ENCODE measurements at regions not wholly inside any gene's neighbourhood (a gene's known extent, or its start where the extent isn't known, plus 50 kb on each side); places are given as distances from the start of the nearest gene placed in this dataset.

DNA sequence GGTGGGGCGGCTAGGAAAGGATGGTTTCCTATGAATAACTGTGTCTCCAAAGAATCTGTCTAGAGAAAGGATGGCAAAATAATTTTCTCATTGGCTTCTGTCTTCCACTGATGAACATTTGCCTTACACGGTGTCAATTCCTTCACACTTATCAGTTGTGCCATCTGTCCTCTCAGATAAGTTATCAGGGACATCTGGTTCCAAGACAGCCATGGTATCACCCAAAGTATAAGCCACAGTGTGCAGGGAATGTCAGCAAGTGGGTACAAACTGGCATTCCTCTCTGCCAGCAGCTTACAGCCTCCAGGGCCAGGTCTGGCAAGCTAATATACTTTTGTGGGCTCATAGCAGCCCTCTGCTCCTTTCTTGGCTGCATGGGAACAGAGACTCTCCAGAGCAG is 1092.0 kb downstream of the EFNA5 start:
- no peak for DNase-seq

- no peak for DNase-seq
Measured at GRCh38 chr5:106574820-106575219, 1095.9 kb downstream of the EFNA5 start.

- no peak for DNase-seq
Measured at GRCh38 chr5:106566031-106566430, 1104.7 kb downstream of the EFNA5 start.

DNA sequence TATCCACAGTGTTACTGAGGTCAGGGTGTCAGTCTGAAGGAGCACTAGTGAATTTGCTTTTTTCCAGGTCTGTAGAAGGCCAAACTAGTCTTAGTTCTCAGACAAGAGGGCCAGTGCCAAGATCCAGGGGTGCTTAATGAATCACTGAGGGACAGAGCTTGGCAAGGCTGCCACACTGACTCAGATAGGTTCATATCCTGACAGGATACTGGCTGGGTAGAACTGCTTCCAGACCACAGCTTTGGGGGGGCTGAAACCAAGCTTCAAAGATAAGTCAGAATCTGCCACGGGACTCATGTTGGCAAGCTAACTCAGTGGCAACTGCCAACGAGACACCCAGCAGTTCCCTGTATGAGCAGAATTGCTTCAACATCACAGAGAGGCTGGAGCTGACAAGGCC is 1125.4 kb downstream of the EFNA5 start:
- no peak for DNase-seq

DNA sequence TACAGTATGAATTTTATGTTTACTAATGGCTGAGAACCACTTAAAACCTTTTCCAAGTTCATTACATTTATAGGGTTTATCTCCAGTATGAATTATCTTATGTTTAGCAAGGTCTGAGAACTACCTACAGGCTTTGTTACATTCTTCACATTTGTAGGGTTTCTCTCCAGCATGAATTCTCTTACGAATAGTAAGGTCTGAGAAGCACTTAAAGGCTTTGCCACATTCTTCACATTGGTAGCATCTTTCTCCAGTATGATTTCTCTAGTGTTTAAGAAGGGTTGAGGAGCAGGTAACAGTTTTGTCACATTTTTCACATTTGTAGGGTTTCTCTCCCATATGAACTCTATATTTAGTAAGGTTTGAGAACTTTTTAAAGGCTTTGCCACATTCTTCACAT is 1127.4 kb downstream of the EFNA5 start:
- DNase-seq, result no peak

- no peak for DNase-seq
Measured at GRCh38 chr5:106530150-106530549, 1140.6 kb downstream of the EFNA5 start.

GRCh38 chr5:106525438-106525837 is 1145.3 kb downstream of the EFNA5 start:
- DNase-seq, result no peak

- no peak for DNase-seq
Measured at GRCh38 chr5:106523852-106524251, 1146.9 kb downstream of the EFNA5 start.

GRCh38 chr5:106522296-106522695 is 1148.4 kb downstream of the EFNA5 start:
- no peak for DNase-seq

- no peak for DNase-seq
Measured at GRCh38 chr5:106521701-106522100, 1149.0 kb downstream of the EFNA5 start.

- no peak for DNase-seq
Measured at GRCh38 chr5:106510321-106510720, 1160.4 kb downstream of the EFNA5 start.

DNA sequence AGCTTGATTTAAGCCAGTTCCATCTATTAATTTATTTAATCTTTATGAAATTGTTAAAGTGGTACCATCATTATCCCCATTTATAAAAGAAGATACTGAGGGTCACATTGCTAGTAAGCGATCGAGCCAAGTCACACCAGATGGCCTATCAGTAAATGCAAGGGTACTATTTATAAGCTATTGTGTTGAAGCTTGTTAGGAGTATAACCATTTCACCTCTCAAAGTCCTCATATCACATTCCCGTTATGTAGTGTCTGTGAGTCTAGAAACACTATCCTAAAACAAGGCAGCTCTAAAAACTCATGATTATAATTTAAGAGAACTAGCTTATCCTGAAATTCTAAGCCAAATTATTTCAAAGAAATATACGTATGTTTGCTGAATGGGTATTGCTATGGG is 1161.8 kb downstream of the EFNA5 start:
- no peak for DNase-seq

DNA sequence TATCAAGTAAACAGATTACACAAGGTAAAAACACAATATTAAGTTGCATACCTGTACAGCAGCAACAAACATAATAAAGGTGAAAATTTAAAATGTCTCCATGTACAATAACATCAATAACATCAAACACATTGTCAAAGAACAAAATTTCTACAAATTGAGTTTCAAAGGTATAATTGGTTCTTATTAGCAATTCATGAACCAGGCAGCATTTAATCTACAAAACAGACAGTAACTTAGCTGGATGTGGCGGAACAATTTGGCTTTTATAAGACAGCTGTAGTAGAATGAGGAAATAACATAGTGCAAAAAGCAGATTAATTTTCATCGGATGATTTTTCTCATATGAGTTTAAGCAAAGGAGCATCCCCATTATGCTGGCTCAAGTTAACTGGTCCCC is 1176.8 kb downstream of the EFNA5 start:
- DNase-seq, result no peak

- DNase-seq, result no peak
Measured at GRCh38 chr5:106489004-106489403, 1181.7 kb downstream of the EFNA5 start.

DNA sequence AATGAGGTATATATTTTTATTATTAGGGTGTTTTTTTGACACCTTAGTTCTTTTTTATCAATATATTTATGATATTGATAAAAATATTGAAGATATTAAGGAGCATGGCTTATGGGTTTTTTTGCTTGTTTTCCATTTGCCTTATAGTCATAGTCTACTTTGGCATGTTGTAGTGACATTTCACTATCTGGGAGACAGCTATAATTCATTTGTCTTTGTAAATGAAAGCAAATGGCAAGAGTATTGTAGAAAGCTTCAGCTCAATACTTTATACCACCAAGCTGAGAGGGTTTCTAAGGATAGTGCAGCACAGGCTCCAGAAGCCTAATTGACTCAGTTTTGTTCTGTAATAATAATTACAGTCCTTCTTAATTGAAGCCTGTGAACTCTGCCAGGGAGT is 1182.3 kb downstream of the EFNA5 start:
- DNase-seq, result no peak

GRCh38 chr5:106481374-106481773 is 1189.4 kb downstream of the EFNA5 start:
- DNase-seq, result no peak

DNA sequence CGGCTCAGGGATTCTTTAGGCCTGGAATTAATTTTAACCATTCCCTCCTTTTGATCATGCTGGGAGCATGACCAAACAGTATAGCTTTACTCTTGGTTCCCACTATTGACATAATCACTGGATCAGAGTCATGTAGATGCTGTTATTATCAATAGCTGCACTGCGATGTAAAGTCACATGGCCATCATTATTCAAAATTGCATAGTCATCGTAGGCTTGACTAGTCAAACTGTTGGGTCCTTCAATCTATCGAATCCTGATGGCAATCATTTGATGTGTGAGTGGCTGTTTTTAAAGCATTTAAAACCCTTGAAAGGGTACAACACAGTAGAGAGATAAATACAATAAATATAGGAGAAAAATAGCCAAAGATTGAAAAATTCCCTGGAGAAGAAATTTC is 1194.1 kb downstream of the EFNA5 start:
- no peak for DNase-seq

- DNase-seq, result peak; percentile 15
Measured at GRCh38 chr5:106474066-106474465, 1196.7 kb downstream of the EFNA5 start.

GRCh38 chr5:106459541-106459940 is 1211.2 kb downstream of the EFNA5 start:
- no peak for DNase-seq

DNA sequence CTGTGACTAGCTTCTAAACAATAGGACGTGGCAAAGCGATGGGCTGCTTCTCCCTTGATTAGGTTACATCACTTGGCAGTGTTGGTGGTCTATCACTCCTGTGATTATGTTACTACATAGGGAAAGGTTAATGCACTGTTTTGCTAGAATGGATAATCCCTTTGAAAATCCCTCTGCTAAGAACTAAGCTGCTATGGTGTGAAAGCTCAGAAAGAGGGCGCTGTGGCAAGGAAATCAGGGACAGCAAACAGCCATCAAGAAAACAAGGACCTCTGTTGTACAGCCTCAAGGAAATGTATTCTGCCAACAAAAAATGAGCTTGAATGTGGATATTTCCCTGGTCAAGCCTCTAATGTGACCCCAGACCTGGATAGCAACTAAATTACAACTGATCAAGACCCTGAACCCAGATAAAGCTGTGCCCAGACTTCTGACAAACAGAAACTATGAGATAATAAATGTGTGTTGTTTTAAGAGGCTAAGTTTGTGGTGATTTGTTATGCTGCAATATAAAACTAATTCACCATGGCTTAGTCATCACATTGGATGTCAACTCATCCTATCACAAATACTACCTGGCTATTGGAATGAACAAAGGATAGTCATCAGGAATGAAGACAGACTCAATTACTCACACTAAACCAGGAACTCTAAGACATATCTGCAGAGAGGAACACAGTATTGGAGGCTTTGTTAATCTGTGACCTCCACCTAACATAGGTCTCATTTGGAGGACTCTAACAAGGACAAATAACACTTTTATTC is 1215.9 kb downstream of the EFNA5 start:
- peak; percentile 24 for DNase-seq

- no peak for DNase-seq
Measured at GRCh38 chr5:106454050-106454449, 1216.7 kb downstream of the EFNA5 start.

DNA sequence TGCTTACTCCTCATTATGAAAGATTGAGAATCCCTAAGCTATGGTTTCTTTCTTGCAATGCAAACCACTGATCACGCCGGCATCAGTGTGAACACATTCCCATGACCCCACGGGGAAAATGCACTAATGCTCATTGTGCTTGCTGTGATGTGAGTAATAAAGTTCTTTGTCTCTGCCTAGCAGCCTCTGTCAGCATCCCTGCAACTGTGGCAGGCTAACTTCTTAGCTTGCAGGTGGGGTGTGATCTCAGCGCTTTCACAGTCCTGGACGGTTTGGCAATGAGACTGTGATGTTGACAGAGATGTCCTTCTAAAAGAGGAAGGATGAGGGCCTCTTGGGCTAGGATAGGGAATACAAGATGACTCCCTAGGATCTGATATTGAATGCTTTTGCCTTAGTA is 1218.7 kb downstream of the EFNA5 start:
- DNase-seq, result no peak

DNA sequence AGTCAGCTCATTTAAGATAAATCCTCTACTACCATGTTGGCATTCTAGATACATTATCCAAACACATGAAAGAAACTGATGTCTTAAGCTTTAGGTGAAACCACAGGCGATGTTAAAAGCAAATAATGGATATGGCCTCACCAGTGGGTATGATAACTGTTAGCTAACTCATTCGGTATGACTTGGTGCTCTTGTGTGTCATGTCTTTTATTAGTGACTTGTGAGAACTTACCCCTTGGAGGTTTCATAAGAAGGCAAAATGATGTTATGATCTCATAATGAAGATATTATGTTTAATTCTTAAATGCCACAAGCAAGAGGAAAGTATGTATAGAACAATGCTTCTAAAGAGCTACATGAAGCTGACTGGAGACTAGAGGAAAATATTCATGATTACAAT is 1227.0 kb downstream of the EFNA5 start:
- no peak for DNase-seq

- no peak for DNase-seq
Measured at GRCh38 chr5:106435185-106435584, 1235.6 kb downstream of the EFNA5 start.
